Gastrocnemius medialis (tissue), 4 donors: ENCODE measurements at regions not wholly inside any gene's neighbourhood (a gene's known extent, or its start where the extent isn't known, plus 50 kb on each side); places are given as distances from the start of the nearest gene placed in this dataset.

Experiments used
- ATAC-seq, 2 donors: fragments of 150-250 bp; one replicate each; pipeline ENCODE4 v1.9.1; 2016
- DNase-seq, 2 donors: peaks; one replicate each; pipeline ENCODE4 v3.0.0-alpha.2; 2019
- H3K27ac ChIP-seq, 4 donors: fragments of 200-600 bp; sonication (generic); 1 replicate in 1 of 4; 2 replicates in 3 of 4; pipeline ENCODE4 v1.5.1; 2016 to 2018; ENCODE audit warnings: mild to moderate bottlenecking in 2 of 4, moderate library complexity in 1 of 4
- H3K27me3 ChIP-seq, 3 donors: fragments of 200-600 bp; sonication (generic) in 2 of 3; 1 replicate in 1 of 3; 2 replicates in 2 of 3; pipeline versions ENCODE4 v1.5.1 to v1.6.0; 2016 to 2019; ENCODE audit warnings: mild to moderate bottlenecking in 1 of 3, moderate library complexity in 1 of 3
- H3K36me3 ChIP-seq, 2 donors: fragments of 200-600 bp; sonication (generic) in 1 of 2; one replicate each; pipeline ENCODE4 v1.5.1; 2017 to 2018
- H3K4me1 ChIP-seq, 2 donors: fragments of 200-600 bp; sonication (generic) in 1 of 2; one replicate each; pipeline ENCODE4 v1.5.1; 2016 to 2017; ENCODE audit warnings: mild to moderate bottlenecking in 2 of 2
- H3K4me3 ChIP-seq, 4 donors: fragments of 200-600 bp; sonication (generic) in 3 of 4; 1 replicate in 1 of 4; 2 replicates in 3 of 4; pipeline ENCODE4 v1.5.1; 2016 to 2019; ENCODE audit warnings: mild to moderate bottlenecking in 2 of 4
- H3K9me3 ChIP-seq, 3 donors: fragments of 200-600 bp; sonication (generic) in 2 of 3; 1 replicate in 1 of 3; 2 replicates in 2 of 3; pipeline ENCODE4 v1.5.1; 2016 to 2019
- CTCF ChIP-seq, 5 experiments: fragments of 450-650 bp in 3 of 5; fragments of 200-600 bp in 2 of 5; sonication (generic) in 2 of 5; IDR thresholded peaks in 4 of 5; conservative IDR thresholded peaks in 1 of 5; 1 replicate in 4 of 5; 2 replicates in 1 of 5; pipeline ENCODE4 v1.5.1; 2016 to 2019; ENCODE audit warnings: antibody characterized with exemption in 5 of 5, mild to moderate bottlenecking in 3 of 5, moderate library complexity in 3 of 5
- POLR2A ChIP-seq, 2 donors: fragments of 450-650 bp; IDR thresholded peaks; one replicate each; pipeline ENCODE4 v1.6.1; 2017; ENCODE audit warnings: antibody characterized with exemption in 2 of 2, mild to moderate bottlenecking in 2 of 2, moderate library complexity in 2 of 2
- in situ Hi-C, 4 donors: fragments of 200-750 bp; cut with MboI; loops; one replicate each; pipeline versions ENCODE4 v1.15.0 to v1.8.0; 2017; ENCODE audit warnings: low sequenced_read_pairs in 4 of 4
- intact Hi-C: fragments of 100-400 bp; cut with DNase I; formaldehyde crosslinking; loops from one replicate; pipeline ENCODE4 v1.15.1; 2023; ENCODE audit warnings: low total_unique reads

GRCh38 chr3:143201870-143202752, 82.5 kb downstream of the CHST2 start:
- Histone ChIP-seq H3K4me1 (no peaks in the 10 kb centered on the region), H3K27ac (no peak overlapping the region), H3K36me3 (no peaks in the 10 kb centered on the region), H3K27me3 (no peaks in the 10 kb centered on the region), H3K4me3 (no peak overlapping the region), H3K9me3 (no peaks in the 10 kb centered on the region)
- DNase-seq (no peak), ATAC-seq (no peak)
- in situ Hi-C loops, result no loop called here
- intact Hi-C loops, result no loop called here
- no peak for TF ChIP-seq POLR2A (IDR thresholded peaks at IDR 0.05)
- no peak for TF ChIP-seq CTCF (IDR thresholded peaks at IDR 0.05 in 4 of 5, conservative IDR thresholded peaks at IDR 0.05 in 1 of 5)

GRCh38 chr3:143203142-143203541, 83.6 kb downstream of the CHST2 start:
- intact Hi-C loops (no loop called here), in situ Hi-C loops (no loop called here)
- ATAC-seq, result no peak

GRCh38 chr3:143203848-143204247, 84.3 kb downstream of the CHST2 start:
- no peak for TF ChIP-seq POLR2A (IDR thresholded peaks at IDR 0.05)
- no peak for TF ChIP-seq CTCF (IDR thresholded peaks at IDR 0.05 in 4 of 5, conservative IDR thresholded peaks at IDR 0.05 in 1 of 5)
- DNase-seq (no peak), ATAC-seq (no peak)
- Histone ChIP-seq H3K36me3 (no peaks in the 10 kb centered on the region), H3K27ac (no peak overlapping the region), H3K4me1 (no peaks in the 10 kb centered on the region), H3K9me3 (no peaks in the 10 kb centered on the region), H3K4me3 (no peak overlapping the region), H3K27me3 (no peaks in the 10 kb centered on the region)
- in situ Hi-C loops (no loop called here), intact Hi-C loops (no loop called here)

More at GRCh38 chr3:143203142-143203541, 83.6 kb downstream of the CHST2 start:
- no peak overlapping the region for H3K4me3 ChIP-seq
- H3K27ac ChIP-seq, result no peak overlapping the region
- H3K36me3 ChIP-seq, result no peaks in the 10 kb centered on the region
- no peak for TF ChIP-seq POLR2A (IDR thresholded peaks at IDR 0.05)
- no peaks in the 10 kb centered on the region for H3K27me3 ChIP-seq
- H3K4me1 ChIP-seq, result no peaks in the 10 kb centered on the region
- no peak for DNase-seq
- H3K9me3 ChIP-seq, result no peaks in the 10 kb centered on the region

- in situ Hi-C loops, result no loop called here
- no peak for DNase-seq
Measured at GRCh38 chr3:143206955-143207337, 87.4 kb downstream of the CHST2 start.

More at GRCh38 chr3:143206955-143207337, 87.4 kb downstream of the CHST2 start:
- TF ChIP-seq CTCF (IDR thresholded peaks at IDR 0.05 in 4 of 5, conservative IDR thresholded peaks at IDR 0.05 in 1 of 5) (no peak), POLR2A (IDR thresholded peaks at IDR 0.05) (no peak)
- intact Hi-C loops, result no loop called here
- no peak for ATAC-seq
- Histone ChIP-seq H3K4me1 (no peaks in the 10 kb centered on the region), H3K4me3 (no peak overlapping the region), H3K27ac (no peak overlapping the region), H3K9me3 (no peaks in the 10 kb centered on the region), H3K27me3 (no peaks in the 10 kb centered on the region), H3K36me3 (no peaks in the 10 kb centered on the region)
